Glutamatergic neuron (in vitro differentiated cells): ENCODE measurements at regions not wholly inside any gene's neighbourhood (a gene's known extent, or its start where the extent isn't known, plus 50 kb on each side); places are given as distances from the start of the nearest gene placed in this dataset.

ENCODE experiments used
- DNase-seq: peaks from one replicate; pipeline ENCODE4 v3.0.0; 2022
- H3K27ac Mint-ChIP-seq: one replicate; pipeline ENCODE4 v1.8.0; 2020; ENCODE audit warnings: mild to moderate bottlenecking, mixed read lengths, inconsistent platforms; ENCODE audit not compliant: unreplicated experiment
- H3K27me3 Mint-ChIP-seq: one replicate; pipeline ENCODE4 v1.8.0; 2020; ENCODE audit warnings: mild to moderate bottlenecking, moderate library complexity, mixed read lengths, inconsistent platforms; ENCODE audit not compliant: unreplicated experiment
- H3K36me3 Mint-ChIP-seq: one replicate; pipeline ENCODE4 v1.8.0; 2020; ENCODE audit warnings: mild to moderate bottlenecking, mixed read lengths, inconsistent platforms; ENCODE audit not compliant: unreplicated experiment
- H3K4me1 Mint-ChIP-seq: one replicate; pipeline ENCODE4 v1.8.0; 2020; ENCODE audit warnings: mild to moderate bottlenecking, low read depth, mixed read lengths, inconsistent platforms; ENCODE audit not compliant: unreplicated experiment
- H3K4me3 Mint-ChIP-seq: one replicate; pipeline ENCODE4 v1.8.0; 2020; ENCODE audit warnings: mild to moderate bottlenecking, mixed read lengths, inconsistent platforms; ENCODE audit not compliant: unreplicated experiment
- H3K9me3 Mint-ChIP-seq: one replicate; pipeline ENCODE4 v1.8.0; 2020; ENCODE audit warnings: mild to moderate bottlenecking, moderate library complexity, mixed read lengths, inconsistent platforms; ENCODE audit not compliant: unreplicated experiment
- CTCF ChIP-seq: fragments of 200-600 bp; sonication (generic); IDR thresholded peaks from one replicate; pipeline ENCODE4 v1.5.0; 2021; ENCODE audit not compliant: partially characterized antibody, unreplicated experiment

GRCh38 chr10:3579845-3580244 is 205.2 kb downstream of the KLF6 start:
- no peak for DNase-seq
- H3K9me3 Mint-ChIP-seq: no peaks in the 10 kb centered on the region
- no peak for TF ChIP-seq CTCF
- H3K4me1 Mint-ChIP-seq: no peaks in the 10 kb centered on the region
- H3K27me3 Mint-ChIP-seq: peaks cover 2% of the 10 kb centered on the region
- H3K4me3 Mint-ChIP-seq: no peak overlapping the region
- no peak overlapping the region for H3K27ac Mint-ChIP-seq
- no peaks in the 10 kb centered on the region for H3K36me3 Mint-ChIP-seq

GRCh38 chr10:3578682-3579081 is 206.3 kb downstream of the KLF6 start:
- Mint-ChIP-seq H3K27me3 (no peaks in the 10 kb centered on the region), H3K9me3 (no peaks in the 10 kb centered on the region), H3K4me1 (no peaks in the 10 kb centered on the region)

GRCh38 chr10:3578159-3578558 is 206.8 kb downstream of the KLF6 start:
- DNase-seq: no peak
- Mint-ChIP-seq H3K27me3 (no peaks in the 10 kb centered on the region), H3K9me3 (no peaks in the 10 kb centered on the region), H3K27ac (no peak overlapping the region), H3K4me1 (no peaks in the 10 kb centered on the region), H3K4me3 (no peak overlapping the region), H3K36me3 (no peaks in the 10 kb centered on the region)
- no peak for TF ChIP-seq CTCF

More at GRCh38 chr10:3578682-3579081, 206.3 kb downstream of the KLF6 start:
- Mint-ChIP-seq H3K36me3 (no peaks in the 10 kb centered on the region), H3K27ac (no peak overlapping the region), H3K4me3 (no peak overlapping the region)
- no peak for TF ChIP-seq CTCF
- DNase-seq: no peak

GRCh38 chr10:3574451-3574850 is 210.6 kb downstream of the KLF6 start:
- Mint-ChIP-seq H3K27ac (no peak overlapping the region), H3K4me1 (peaks cover 9% of the 10 kb centered on the region), H3K36me3 (no peaks in the 10 kb centered on the region), H3K9me3 (no peaks in the 10 kb centered on the region), H3K4me3 (no peak overlapping the region), H3K27me3 (no peaks in the 10 kb centered on the region)
- DNase-seq: no peak
- no peak for TF ChIP-seq CTCF

- TF ChIP-seq CTCF: no peak
- Mint-ChIP-seq H3K27ac (no peak overlapping the region), H3K4me3 (no peak overlapping the region), H3K27me3 (peaks cover 2% of the 10 kb centered on the region), H3K9me3 (no peaks in the 10 kb centered on the region), H3K4me1 (peaks cover 11% of the 10 kb centered on the region), H3K36me3 (no peaks in the 10 kb centered on the region)
- no peak for DNase-seq
Measured at GRCh38 chr10:3573498-3573897, 211.5 kb downstream of the KLF6 start.
